Body of pancreas (tissue), 4 donors: ENCODE measurements at regions not wholly inside any gene's neighbourhood (a gene's known extent, or its start where the extent isn't known, plus 50 kb on each side); places are given as distances from the start of the nearest gene placed in this dataset. TPM values are rescaled to one million over a fixed set of nuclear protein-coding genes. Genes with fewer than 3 reads are reported as not detected.

Experiments used
- ATAC-seq: fragments of 150-250 bp; one replicate; pipeline ENCODE4 v1.9.1; 2016
- DNase-seq, 4 donors: peaks; one replicate each; pipeline ENCODE4 v3.0.0-alpha.2; 2019
- H3K27ac ChIP-seq, 4 donors: fragments of 200-600 bp; sonication (generic); 1 replicate in 3 of 4; 2 replicates in 1 of 4; pipeline versions ENCODE4 v1.5.1 to v1.6.1; 2016 to 2019; ENCODE audit warnings: mild to moderate bottlenecking in 1 of 4, mixed read lengths in 1 of 4, moderate library complexity in 1 of 4
- H3K27me3 ChIP-seq, 2 donors: fragments of 200-600 bp; sonication (generic); one replicate each; pipeline ENCODE4 v1.6.0; 2016; ENCODE audit warnings: mild to moderate bottlenecking in 1 of 2
- H3K36me3 ChIP-seq, 2 donors: fragments of 200-600 bp; sonication (generic); replicated peaks in 1 of 2; 2 replicates each; pipeline ENCODE4 v1.5.1; 2016; ENCODE audit warnings: low read depth in 2 of 2; ENCODE audit not compliant: insufficient read depth in 1 of 2
- H3K4me1 ChIP-seq: fragments of 200-600 bp; sonication (generic); one replicate; pipeline ENCODE4 v1.6.0; 2016
- H3K4me3 ChIP-seq, 2 donors: fragments of 200-600 bp; sonication (generic); 1 replicate in 1 of 2; 2 replicates in 1 of 2; pipeline ENCODE4 v1.5.1; 2016 to 2019
- H3K9me3 ChIP-seq, 3 donors: fragments of 200-600 bp; sonication (generic); 1 replicate in 2 of 3; 2 replicates in 1 of 3; pipeline ENCODE4 v1.5.1; 2016
- CTCF ChIP-seq, 7 experiments: fragments of 450-650 bp in 4 of 7; fragments of 200-600 bp in 3 of 7; sonication (generic) in 3 of 7; IDR thresholded peaks; one replicate each; pipeline ENCODE4 v1.5.1; 2016 to 2019; ENCODE audit warnings: antibody characterized with exemption in 7 of 7
- POLR2A ChIP-seq, 3 donors: fragments of 450-650 bp; IDR thresholded peaks; one replicate each; pipeline ENCODE4 v1.6.1; 2016; ENCODE audit warnings: antibody characterized with exemption in 3 of 3, mild to moderate bottlenecking in 2 of 3
- WGBS, 2 donors: methylation state at CpG; one replicate each; pipeline ENCODE4 v1.1.5; 2017; 5-methylcytosine and 5-hydroxymethylcytosine counted together
- intact Hi-C: fragments of 100-400 bp; cut with DNase I; formaldehyde crosslinking; loops from one replicate; pipeline ENCODE4 v1.15.1; 2023
- small RNA-seq: library from RNA; depleted of rRNA; stranded (forward); fragments of <200 nt; gene quantifications from one replicate; pipeline ENCODE3, GENCODE V24; 2016

- DNase-seq (no peak), ATAC-seq (no peak)
- Histone ChIP-seq H3K9me3 (no peaks in the 10 kb centered on the region), H3K4me3 (no peak overlapping the region), H3K36me3 (no peaks in the 10 kb centered on the region), H3K27me3 (no peaks in the 10 kb centered on the region), H3K27ac (no peak overlapping the region), H3K4me1 (no peaks in the 10 kb centered on the region)
- TF ChIP-seq CTCF (IDR thresholded peaks at IDR 0.05) (no peak), POLR2A (IDR thresholded peaks at IDR 0.05) (no peak)
- 69 to 82% methylated on average over 1 of the region's 1 CpG for WGBS, 2 donors
- intact Hi-C loops: no loop called here
These were observed 52.8 kb upstream of the USP25 start for GRCh38 chr21:15676935-15677334.

GRCh38 chr21:15679630-15680029 lies 50.2 kb upstream of the USP25 start:
- no peaks in the 10 kb centered on the region for H3K36me3 ChIP-seq
- no peaks in the 10 kb centered on the region for H3K4me1 ChIP-seq
- WGBS, 2 donors: 63 to 69% methylated on average over 8 of the region's 8 CpGs
- TF ChIP-seq CTCF (IDR thresholded peaks at IDR 0.05): peak in 3 of 7 experiments; percentile 5 to 23 (median 12)
- TF ChIP-seq POLR2A (IDR thresholded peaks at IDR 0.05): no peak
- no peaks in the 10 kb centered on the region for H3K27me3 ChIP-seq
- H3K27ac ChIP-seq: no peak overlapping the region
- ATAC-seq: no peak
- no peaks in the 10 kb centered on the region for H3K9me3 ChIP-seq
- peak in 1 of 4 donors; percentile 33 for DNase-seq
- H3K4me3 ChIP-seq: no peak overlapping the region
- intact Hi-C loops: no loop called here

Small RNA genes in the stretch of these regions (small RNA-seq; reads per million reads assigned to genes)
- not detected for gene AF246928.1
- not detected for gene CYCSP42
- not detected for gene RNU6-1326P
